HG02571 (cell line): ENCODE measurements at regions not wholly inside any gene's neighbourhood (a gene's known extent, or its start where the extent isn't known, plus 50 kb on each side); places are given as distances from the start of the nearest gene placed in this dataset.

ENCODE experiments used
- ATAC-seq: cut with Tn5 transposase; IDR thresholded peaks from one replicate; pipeline ENCODE4 v1.9.1; 2021; ENCODE audit warnings: mild to moderate bottlenecking, moderate library complexity; ENCODE audit not compliant: unreplicated experiment

GRCh38 chr5:62000646-62001045 lies 305.4 kb upstream of the KIF2A start:
- ATAC-seq, result no peak

DNA sequence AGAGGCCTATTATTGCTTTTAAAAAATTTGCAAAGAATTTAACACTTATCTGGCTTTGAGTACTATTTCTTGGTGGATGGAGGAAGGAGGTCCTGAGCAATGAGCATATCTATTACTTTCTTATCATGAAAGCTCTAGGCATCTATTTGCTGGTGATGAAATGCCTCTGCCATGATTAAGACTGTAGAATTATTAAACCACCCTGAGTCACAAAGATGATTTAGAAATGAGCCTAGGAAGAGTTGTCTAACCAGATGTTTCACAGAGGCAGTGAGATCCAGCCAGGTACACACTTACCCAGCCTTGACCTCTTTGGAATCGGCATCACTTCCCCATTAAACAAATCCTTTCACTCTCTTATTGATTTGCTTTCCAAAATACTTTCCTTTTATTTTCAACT lies 304.4 kb upstream of the KIF2A start:
- no peak for ATAC-seq

DNA sequence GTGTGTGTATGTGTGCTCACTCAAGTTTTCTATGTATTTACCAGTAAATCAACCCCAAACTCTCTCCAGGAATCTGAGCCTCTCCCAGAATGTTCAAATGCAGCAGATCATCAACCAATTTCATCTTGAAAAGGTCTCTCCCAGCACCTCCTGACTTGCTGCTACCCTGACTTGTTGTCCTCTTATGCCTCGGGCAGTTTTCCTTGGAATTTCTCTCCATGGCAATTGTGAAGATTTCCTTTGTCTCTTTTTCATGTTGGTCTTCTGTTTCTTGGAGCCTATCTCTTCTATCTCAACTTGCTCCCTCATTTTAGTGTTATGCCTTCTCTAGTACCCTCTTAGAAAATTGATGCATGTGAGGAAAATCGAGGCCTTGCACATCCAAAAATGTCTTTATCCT lies 303.6 kb upstream of the KIF2A start:
- no peak for ATAC-seq

DNA sequence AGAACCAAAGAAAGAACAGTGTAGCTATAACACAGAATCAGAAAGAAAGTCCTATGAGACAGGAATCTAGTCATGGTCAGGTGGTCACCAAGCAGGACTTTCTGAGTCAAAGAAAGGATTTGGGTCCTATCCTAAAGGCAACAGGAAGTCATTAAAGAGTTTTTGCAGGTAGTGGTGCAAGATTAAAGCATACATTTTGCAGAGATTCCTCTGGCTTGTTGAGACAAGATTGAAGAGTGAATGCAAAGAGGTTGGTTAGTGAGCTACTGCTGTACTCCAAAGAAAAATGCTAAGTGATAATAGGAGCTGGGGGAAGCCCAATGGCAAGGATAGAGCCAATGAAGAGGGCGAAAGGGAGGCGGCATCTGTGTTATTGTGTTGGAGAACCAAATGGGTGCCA lies 300.5 kb upstream of the KIF2A start:
- no peak for ATAC-seq

- ATAC-seq, result no peak
Measured at GRCh38 chr5:62007457-62007856, 298.5 kb upstream of the KIF2A start.

- no peak for ATAC-seq
Measured at GRCh38 chr5:62011089-62011664, 294.8 kb upstream of the KIF2A start.

DNA sequence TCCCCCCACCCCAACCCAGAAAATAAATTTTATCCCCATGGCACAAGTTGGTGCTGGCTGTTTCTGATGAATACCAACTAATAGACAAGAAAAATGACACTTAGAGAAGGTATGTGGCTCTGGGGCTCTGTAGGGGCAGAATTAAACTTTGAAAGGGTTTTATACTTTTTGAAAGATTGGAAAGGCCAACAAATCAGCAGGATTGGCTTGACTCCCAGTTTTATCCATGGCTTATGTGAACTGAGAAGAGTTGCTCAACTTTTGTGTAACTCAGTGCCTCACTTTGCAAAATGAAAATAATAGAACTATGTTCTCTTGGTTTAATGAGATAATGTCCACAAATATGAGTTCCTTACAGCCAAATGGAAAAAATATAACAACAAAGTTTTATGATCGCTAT lies 288.9 kb upstream of the KIF2A start:
- no peak for ATAC-seq

DNA sequence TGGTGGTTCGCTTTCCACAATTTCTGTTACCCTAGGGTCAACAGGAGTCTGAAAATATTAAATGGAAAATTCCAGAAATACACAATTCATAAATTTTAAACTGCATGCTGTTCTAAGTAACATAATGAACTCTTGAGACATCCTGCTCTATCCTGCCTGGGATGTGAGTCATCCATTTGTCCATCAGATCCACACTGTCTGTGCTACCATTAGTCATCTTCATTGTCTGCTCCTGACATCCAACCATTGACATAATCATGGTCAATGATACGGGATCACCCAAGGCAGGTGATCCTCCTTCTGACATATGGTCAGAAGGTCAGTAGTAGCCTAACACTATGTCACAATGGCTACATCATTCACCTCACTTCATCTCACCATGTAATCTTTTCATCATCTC lies 276.7 kb upstream of the KIF2A start:
- ATAC-seq, result no peak

- no peak for ATAC-seq
Measured at GRCh38 chr5:62030326-62030725, 275.7 kb upstream of the KIF2A start.

GRCh38 chr5:62038024-62038423 lies 268.0 kb upstream of the KIF2A start:
- no peak for ATAC-seq

DNA sequence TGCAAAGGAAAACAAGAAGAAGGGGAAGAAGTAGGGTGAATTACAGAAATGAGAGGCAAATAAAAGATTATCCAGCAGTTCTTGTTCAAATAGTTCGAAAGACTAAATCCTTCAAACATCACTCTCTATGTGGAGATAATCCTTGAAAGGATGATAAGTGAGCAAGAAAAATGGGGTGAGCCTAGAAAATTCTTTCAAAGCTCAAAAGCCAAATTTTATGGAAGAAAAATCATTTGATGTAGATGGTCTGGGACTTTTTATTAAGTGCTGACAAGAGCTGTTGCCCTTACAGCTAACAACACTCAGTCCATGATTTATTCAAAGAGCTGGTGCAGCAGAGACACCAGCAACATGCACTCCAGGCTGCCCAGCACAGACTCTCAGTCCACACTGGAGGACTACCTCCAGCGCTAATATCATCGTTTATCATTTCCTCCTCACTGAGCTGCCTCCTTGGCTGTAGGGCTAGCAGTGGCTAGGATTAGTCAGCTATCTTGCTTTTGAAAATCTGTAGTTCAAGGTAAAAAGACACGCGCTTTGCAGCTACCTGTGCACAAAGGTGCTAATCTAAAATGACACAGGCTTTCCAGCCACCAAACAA lies 264.8 kb upstream of the KIF2A start:
- no peak for ATAC-seq

- no peak for ATAC-seq
Measured at GRCh38 chr5:62042007-62042406, 264.0 kb upstream of the KIF2A start.

GRCh38 chr5:62043289-62044280 lies 262.4 kb upstream of the KIF2A start:
- ATAC-seq, result no peak

DNA sequence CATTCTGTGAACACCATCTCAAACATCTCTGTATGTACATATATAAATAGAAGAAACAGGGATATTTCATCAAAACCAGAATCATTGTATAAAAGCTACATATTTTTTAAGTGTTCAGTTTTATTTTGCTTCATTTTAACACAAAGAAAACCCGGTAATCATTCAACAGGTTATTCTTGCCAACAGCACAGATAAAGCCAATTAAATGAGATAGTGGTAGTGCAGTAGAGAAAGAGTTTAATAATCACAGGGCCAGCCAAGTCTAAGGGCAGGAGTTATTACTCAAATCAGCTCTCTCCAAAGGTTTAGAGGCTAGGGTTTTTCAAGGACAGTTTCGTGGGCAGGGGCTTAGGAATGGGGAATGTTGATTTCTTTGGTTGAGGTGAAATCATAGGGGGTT lies 261.0 kb upstream of the KIF2A start:
- no peak for ATAC-seq

DNA sequence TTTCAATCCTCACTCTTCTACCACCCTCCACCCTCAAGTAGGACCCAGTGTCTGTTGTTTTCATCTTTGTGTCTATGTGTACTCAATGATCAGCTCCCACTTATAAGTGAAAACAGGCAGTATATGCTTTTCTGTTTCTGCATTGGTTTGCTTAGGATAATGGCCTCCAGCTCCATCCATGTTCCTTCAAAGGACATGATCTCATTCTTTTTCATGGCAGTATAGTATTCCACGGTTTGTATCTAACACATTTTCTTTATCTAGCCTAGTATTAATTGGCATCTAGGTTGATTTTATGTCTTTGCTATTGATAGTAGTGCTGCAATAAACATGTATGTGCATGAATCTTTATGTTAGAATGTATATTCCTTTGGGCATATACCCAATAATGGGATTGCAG lies 259.8 kb upstream of the KIF2A start:
- ATAC-seq, result no peak

- ATAC-seq, result no peak
Measured at GRCh38 chr5:62051747-62052146, 254.3 kb upstream of the KIF2A start.

DNA sequence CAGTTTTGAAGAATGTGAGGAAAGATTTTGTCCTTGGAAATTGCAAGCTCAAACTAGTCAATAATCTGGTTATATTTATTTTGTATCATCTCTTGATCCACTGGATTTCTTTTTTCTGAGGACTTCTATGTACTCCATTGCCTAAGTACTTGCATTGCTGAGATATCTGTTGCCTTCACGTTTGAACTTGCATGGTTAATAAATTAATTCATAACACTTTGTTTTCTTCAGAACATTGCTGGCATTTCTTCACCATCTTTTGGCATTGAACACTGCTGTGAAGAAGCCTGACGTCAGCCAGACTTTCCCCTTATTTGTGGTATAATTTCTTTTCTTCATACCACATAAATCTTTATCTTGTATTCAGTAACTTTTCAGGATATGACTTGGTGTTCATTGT lies 246.0 kb upstream of the KIF2A start:
- ATAC-seq, result no peak

DNA sequence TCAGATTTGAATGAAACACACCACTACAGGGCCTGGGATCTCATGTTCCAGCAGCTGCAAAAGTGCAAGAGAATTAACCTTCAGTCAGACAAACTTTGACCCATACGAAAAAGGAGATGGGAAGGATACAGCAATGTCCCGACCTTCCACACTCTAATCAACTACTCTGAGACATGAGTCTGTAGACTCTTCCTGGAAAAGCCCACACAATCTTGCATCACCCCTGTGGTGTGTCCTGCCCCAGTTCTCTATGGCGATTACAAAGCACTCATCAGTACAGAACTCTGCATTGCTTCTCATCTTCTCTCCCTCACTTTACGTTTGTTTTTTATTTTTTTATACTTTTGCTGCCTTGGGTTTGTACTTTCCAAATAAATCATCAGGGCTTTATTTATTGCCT lies 241.0 kb upstream of the KIF2A start:
- no peak for ATAC-seq

DNA sequence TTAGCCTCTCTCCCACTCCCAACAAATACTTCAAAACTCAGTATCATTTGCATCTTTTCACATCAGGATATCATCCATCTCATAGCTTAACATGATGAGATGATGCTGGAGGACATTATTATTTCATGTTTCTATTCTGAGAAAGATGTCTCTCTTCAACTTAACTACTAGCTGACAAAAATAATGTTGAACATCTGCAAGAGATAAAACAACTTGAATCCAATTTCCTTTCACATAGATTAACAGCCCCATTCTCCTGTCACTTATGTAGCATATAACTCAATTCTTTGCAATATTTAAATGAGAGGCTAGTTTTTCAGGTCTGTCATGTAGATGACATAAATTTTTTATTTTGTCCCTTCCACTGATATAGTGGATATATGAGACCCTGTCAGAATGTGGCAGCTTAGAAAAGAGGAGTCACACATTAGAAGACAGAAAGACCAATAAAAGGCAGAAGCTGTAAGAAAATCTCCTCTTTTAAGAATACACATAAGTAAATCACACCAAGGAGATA lies 239.2 kb upstream of the KIF2A start:
- no peak for ATAC-seq

- no peak for ATAC-seq
Measured at GRCh38 chr5:62068554-62068953, 237.5 kb upstream of the KIF2A start.

GRCh38 chr5:62077387-62077786 lies 228.6 kb upstream of the KIF2A start:
- ATAC-seq, result no peak
